ENCODE measurements at regions not wholly inside any gene's neighbourhood (a gene's known extent, or its start where the extent isn't known, plus 50 kb on each side); places are given as distances from the start of the nearest gene placed in this dataset.

DNA sequence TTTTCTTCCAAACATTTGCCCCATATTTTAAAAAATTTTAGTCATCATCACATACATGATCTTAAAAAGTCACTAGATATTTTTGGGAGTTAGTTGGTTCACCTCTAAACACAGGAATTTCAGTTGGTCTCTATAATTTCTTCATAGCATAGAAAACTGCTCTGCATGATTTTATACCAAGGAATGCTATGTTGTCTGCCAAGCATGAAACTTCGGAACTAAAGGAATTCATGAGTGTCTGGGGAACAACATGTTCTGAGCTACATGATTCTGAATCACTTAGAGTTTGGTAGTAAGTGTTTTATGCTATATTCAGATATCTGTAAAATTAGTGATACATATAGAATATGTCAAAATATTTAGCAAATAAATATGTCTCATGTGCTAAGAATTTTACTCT, 957.8 kb downstream of the GATA3 start:
- TF ChIP-seq, protein P1, sequence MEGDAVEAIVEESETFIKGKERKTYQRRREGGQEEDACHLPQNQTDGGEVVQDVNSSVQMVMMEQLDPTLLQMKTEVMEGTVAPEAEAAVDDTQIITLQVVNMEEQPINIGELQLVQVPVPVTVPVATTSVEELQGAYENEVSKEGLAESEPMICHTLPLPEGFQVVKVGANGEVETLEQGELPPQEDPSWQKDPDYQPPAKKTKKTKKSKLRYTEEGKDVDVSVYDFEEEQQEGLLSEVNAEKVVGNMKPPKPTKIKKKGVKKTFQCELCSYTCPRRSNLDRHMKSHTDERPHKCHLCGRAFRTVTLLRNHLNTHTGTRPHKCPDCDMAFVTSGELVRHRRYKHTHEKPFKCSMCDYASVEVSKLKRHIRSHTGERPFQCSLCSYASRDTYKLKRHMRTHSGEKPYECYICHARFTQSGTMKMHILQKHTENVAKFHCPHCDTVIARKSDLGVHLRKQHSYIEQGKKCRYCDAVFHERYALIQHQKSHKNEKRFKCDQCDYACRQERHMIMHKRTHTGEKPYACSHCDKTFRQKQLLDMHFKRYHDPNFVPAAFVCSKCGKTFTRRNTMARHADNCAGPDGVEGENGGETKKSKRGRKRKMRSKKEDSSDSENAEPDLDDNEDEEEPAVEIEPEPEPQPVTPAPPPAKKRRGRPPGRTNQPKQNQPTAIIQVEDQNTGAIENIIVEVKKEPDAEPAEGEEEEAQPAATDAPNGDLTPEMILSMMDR (conservative IDR thresholded peaks at IDR 0.05 in 1 of 2, IDR thresholded peaks at IDR 0.05 in 1 of 2; ENCODE audit: extremely low read depth in 1 of 2, insufficient read depth in 1 of 2, low read depth in 1 of 2, low read length in 2 of 2) = no peak
- no peak for TF ChIP-seq EZH2 (IDR thresholded peaks at IDR 0.05; ENCODE audit: borderline replicate concordance, low read length)

Data from mammary epithelial cell (primary cell).